KG1 (cell line): ENCODE measurements at regions not wholly inside any gene's neighbourhood (a gene's known extent, or its start where the extent isn't known, plus 50 kb on each side); places are given as distances from the start of the nearest gene placed in this dataset.
A peak's percentile ranks its signal among the peaks of the same experiment; 100 is the strongest.

Experiments
- DNase-seq: peaks from one replicate; lab custom pipeline; 2025; lab: John Stamatoyannopoulos, UW

DNA sequence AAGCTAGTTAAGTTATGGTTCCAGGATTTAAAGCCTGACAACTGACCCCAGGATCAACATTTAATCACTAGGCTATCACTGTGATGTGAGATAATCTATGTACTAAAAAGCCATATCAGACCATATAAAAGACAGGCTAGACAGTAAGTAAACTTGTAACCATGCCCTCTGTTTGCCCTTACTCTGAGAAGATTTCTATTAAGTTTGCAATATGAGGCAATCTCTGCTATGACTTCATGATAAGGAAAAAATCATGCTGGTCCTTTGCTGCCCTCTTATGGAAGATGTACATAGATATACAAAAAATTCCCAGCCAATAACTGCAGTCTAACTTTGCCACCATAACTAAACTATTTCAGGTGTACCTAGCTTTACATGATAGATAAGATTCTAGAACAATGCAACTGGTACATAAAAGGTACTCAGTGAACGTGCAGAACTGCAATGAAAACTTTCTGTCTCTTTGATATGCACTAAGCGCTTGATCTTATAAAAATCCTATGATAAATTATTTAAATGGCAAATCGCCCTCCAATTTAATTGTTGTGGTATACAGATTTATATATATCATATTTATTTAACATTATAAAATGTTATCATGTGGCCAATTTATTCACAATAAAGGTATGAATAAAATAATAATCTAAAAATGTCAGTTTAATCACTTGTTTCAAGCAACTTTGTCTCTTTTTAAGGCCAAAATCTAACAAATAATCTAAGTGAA is 70.5 kb downstream of the FAM217A start:
- no peak for DNase-seq

- no peak for DNase-seq
Measured at GRCh38 chr6:4009486-4009885, 69.5 kb downstream of the FAM217A start.

GRCh38 chr6:4010048-4010447 is 68.9 kb downstream of the FAM217A start:
- DNase-seq, result no peak

GRCh38 chr6:4010689-4011090 is 68.2 kb downstream of the FAM217A start:
- DNase-seq, result no peak

GRCh38 chr6:4012826-4013225 is 66.1 kb downstream of the FAM217A start:
- no peak for DNase-seq

DNA sequence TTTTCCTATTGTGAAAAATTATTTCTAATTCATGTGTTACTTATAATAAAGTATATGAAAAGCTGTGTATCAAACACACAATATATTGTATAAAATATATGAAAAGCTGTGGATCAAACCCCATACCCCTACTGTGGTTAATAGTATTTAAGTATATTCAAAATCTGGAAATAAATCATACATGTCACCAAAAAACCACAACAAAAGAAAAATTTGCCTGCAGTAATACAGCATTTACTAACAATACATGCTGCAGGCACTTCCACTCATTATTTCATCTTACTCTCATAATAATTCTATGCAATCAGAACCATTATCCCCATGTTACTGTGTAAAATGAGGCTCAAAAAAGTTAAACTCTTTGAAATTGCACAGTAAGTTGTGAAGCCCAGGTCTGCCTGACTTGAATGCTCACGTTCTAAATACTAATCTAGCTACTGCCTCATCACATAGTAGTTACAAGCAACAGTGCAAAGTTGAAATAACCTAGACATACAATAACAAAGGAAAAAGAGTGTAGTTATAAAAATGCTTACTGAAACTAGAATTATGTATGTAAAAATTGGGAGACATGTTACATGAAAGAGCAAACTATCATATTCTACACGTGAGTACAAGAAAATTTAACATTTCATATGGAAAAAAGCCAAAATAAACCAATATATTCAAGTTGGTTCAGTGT is 61.7 kb downstream of the FAM217A start:
- no peak for DNase-seq

DNA sequence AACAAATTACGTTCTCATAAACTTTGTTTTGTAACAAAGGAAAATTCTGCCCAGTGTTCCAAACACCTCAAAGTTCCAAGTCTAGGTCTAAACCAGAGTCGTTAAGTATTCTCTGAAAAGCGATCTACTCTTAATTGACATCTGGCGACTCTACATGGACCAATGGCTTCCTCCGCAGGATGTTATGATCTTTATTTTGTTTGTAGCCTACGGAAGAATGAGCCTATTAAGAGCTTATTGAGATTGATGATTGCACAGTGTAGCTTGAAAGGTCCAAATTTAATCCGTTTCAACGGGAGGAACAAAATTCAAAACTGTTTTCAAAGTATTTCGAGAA is 61.1 kb downstream of the FAM217A start:
- DNase-seq, result peak; percentile 59

DNA sequence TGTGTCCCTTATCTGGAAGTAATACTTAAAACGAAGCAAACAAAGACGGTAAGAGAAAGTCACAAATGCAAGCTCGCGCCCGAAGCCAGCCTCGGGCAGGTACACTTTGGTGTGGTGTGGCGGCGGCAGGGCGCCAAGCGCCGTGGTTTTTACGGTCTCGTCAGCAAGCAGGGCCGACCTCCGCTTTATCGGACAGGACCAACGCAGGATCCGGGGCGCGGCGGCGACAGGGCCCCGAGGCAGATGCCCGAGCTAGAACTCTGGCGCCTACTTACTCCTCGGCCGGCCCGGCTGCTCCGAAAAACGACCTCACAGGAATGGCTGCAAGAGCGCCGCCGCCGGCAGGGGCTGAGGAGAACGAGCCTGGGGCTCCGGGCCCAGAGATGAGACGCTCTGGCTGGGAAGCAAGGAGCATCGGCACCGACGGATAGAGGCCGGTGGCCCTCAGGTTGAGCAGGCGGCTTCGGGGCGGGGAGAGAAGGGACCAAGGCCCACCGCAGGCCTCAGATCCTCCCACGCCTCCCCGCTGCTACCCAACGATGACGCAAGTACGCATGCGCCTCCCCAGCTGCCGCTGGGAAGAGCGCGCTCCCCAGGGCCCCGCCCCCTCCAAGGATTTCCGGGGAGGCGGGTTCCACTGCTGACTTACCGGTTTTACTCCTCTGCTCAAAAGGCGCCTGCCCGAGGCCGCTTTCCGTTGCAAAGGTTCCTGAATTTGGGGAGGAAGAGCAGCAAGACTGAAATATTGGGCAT is 60.6 kb downstream of the FAM217A start:
- peak; percentile 96 for DNase-seq
